SK-N-SH treated with all-trans-retinoic acid at 6 μM for 48 hours (cell line): ENCODE measurements at regions not wholly inside any gene's neighbourhood (a gene's known extent, or its start where the extent isn't known, plus 50 kb on each side); places are given as distances from the start of the nearest gene placed in this dataset.

Experiments used
- ARNTL ChIP-seq: fragments of 450-650 bp; formaldehyde crosslinking; IDR thresholded peaks from 2 replicates; pipeline ENCODE4 v1.5.0; 2020; ENCODE audit warnings: low read depth, mild to moderate bottlenecking, moderate library complexity, borderline replicate concordance
- CREB5 ChIP-seq: fragments of 250-450 bp; sonication (Bioruptor Pico); IDR thresholded peaks from 2 replicates; pipeline ENCODE4 v1.5.1; 2020; ENCODE audit warnings: low read depth, mild to moderate bottlenecking, moderate library complexity
- GLIS3 ChIP-seq: fragments of 250-450 bp; sonication (Bioruptor Pico); IDR thresholded peaks from 2 replicates; pipeline ENCODE4 v1.5.0; 2020; ENCODE audit warnings: mild to moderate bottlenecking, moderate library complexity
- PATZ1 ChIP-seq: fragments of 250-450 bp; sonication (Bioruptor Pico); IDR thresholded peaks from 2 replicates; pipeline ENCODE4 v1.8.0; 2020; ENCODE audit warnings: mild to moderate bottlenecking, moderate library complexity, borderline replicate concordance
- ZFP3 ChIP-seq: fragments of 250-450 bp; sonication (Bioruptor Pico); IDR thresholded peaks from 2 replicates; pipeline ENCODE4 v1.5.0; 2020; ENCODE audit warnings: mild to moderate bottlenecking, moderate library complexity

GRCh38 chr1:14460173-14460572 lies 138.3 kb upstream of the KAZN start:
- TF ChIP-seq ZFP3 (CRISPR knock-in tag) (no peak), PATZ1 (CRISPR knock-in tag) (no peak), GLIS3 (no peak), ARNTL (CRISPR knock-in tag) (no peak), CREB5 (no peak)
